H1 (cell line): ENCODE measurements at regions not wholly inside any gene's neighbourhood (a gene's known extent, or its start where the extent isn't known, plus 50 kb on each side); places are given as distances from the start of the nearest gene placed in this dataset.

Experiments used
- CTCF ChIA-PET: fragments of 300-600 bp; sonication (Branson Sonifier 250); formaldehyde crosslinking; loops from one replicate; lab custom pipeline; 2021; ENCODE audit not compliant: partially characterized antibody; lab: Charles Lee
- POLR2A ChIA-PET: fragments of 300-600 bp; sonication (Branson Sonifier 250); formaldehyde crosslinking; loops from one replicate; lab custom pipeline; 2021; ENCODE audit warnings: inconsistent platforms; ENCODE audit not compliant: partially characterized antibody; lab: Charles Lee
- DNase-seq, 2 experiments: peaks; one replicate each; pipeline versions ENCODE4 v3.0.0 to v3.0.0-alpha.2; 2010 to 2022; ENCODE audit warnings: low spot score in 2 of 2, low read depth in 1 of 2, mixed read lengths in 1 of 2
- FAIRE-seq: peaks from 2 replicates; lab custom pipeline; 2011; peaks lifted over from hg19 to GRCh38; lab: Jason Lieb, UNC
- H2AFZ ChIP-seq: 2 replicates; pipeline ENCODE4 v1.8.1; 2012; ENCODE audit warnings: low read length, inconsistent platforms
- H2AK5ac ChIP-seq: 2 replicates; pipeline ENCODE4 v1.6.1; 2013; ENCODE audit warnings: low read depth, low read length
- H2BK120ac ChIP-seq: replicated peaks from 2 replicates; pipeline ENCODE3; 2013; ENCODE audit warnings: low read depth, low read length, inconsistent platforms
- H2BK12ac ChIP-seq: 2 replicates; pipeline ENCODE4 v1.6.1; 2013; ENCODE audit warnings: low read depth, low read length
- H2BK15ac ChIP-seq: 2 replicates; pipeline ENCODE4 v1.6.1; 2013; ENCODE audit warnings: low read length
- H2BK20ac ChIP-seq: 2 replicates; pipeline ENCODE4 v1.6.1; 2013; ENCODE audit warnings: low read length
- H2BK5ac ChIP-seq: 2 replicates; pipeline ENCODE4 v1.6.1; 2013; ENCODE audit warnings: low read depth, low read length
- H3K14ac ChIP-seq: 2 replicates; pipeline ENCODE4 v1.6.1; 2013; ENCODE audit warnings: inconsistent platforms; ENCODE audit not compliant: insufficient read length
- H3K18ac ChIP-seq: 2 replicates; pipeline ENCODE4 v1.6.1; 2013; ENCODE audit warnings: low read length; ENCODE audit errors: extremely low read depth
- H3K23ac ChIP-seq: 2 replicates; pipeline ENCODE4 v1.6.1; 2013; ENCODE audit warnings: inconsistent platforms; ENCODE audit not compliant: insufficient read length
- H3K23me2 ChIP-seq: 2 replicates; pipeline ENCODE4 v1.6.1; 2013; ENCODE audit warnings: low read depth, low read length
- H3K27ac ChIP-seq: 2 replicates; pipeline ENCODE4 v1.6.1; 2011; ENCODE audit warnings: low read depth, low read length, inconsistent platforms
- H3K27me3 ChIP-seq, 4 experiments: replicated peaks in 1 of 4; 1 replicate in 1 of 4; 2 replicates in 3 of 4; pipeline versions ENCODE4 v1.6.1 to v1.8.1; 2011 to 2013; ENCODE audit warnings: low read length in 3 of 4, mild to moderate bottlenecking in 3 of 4, inconsistent platforms in 2 of 4, mixed read lengths in 2 of 4, moderate library complexity in 1 of 4; ENCODE audit not compliant: control insufficient read depth in 3 of 4, insufficient read depth in 3 of 4; ENCODE audit errors: extremely low read depth in 1 of 4
- H3K36me3 ChIP-seq, 4 experiments: 2 replicates each; pipeline versions ENCODE4 v1.6.1 to v1.8.1; 2011 to 2013; ENCODE audit warnings: mild to moderate bottlenecking in 4 of 4, low read length in 3 of 4, moderate library complexity in 2 of 4, control low read depth in 1 of 4, inconsistent platforms in 1 of 4; ENCODE audit not compliant: insufficient read depth in 4 of 4, control insufficient read depth in 2 of 4
- H3K4ac ChIP-seq: replicated peaks from 2 replicates; pipeline ENCODE3; 2013; ENCODE audit warnings: low read length, low read depth, mixed read lengths, inconsistent platforms; ENCODE audit not compliant: insufficient read length
- H3K4me1 ChIP-seq, 4 experiments: replicated peaks in 1 of 4; 1 replicate in 1 of 4; 2 replicates in 3 of 4; pipeline versions ENCODE4 v1.6.1 to v1.8.1; 2011 to 2013; ENCODE audit warnings: low read length in 3 of 4, inconsistent platforms in 2 of 4, mixed read lengths in 1 of 4; ENCODE audit not compliant: insufficient read depth in 4 of 4, control insufficient read depth in 3 of 4
- H3K4me2 ChIP-seq, 2 experiments: 2 replicates each; pipeline versions ENCODE4 v1.6.1 to v1.8.1; 2011 to 2013; ENCODE audit warnings: low read depth in 2 of 2, low read length in 2 of 2, control low read depth in 1 of 2, inconsistent platforms in 1 of 2, mild to moderate bottlenecking in 1 of 2; ENCODE audit not compliant: insufficient read depth in 1 of 2
- H3K4me3 ChIP-seq, 4 experiments: fragments of 200-600, 300-600 bp in 1 of 4; sonication (generic), shearing (Covaris generic), sonication (Bioruptor Twin) in 1 of 4; 2 replicates each; pipeline versions ENCODE4 v1.5.1 to v1.8.1; 2011 to 2016; ENCODE audit warnings: low read length in 4 of 4, low read depth in 3 of 4, control low read depth in 2 of 4, inconsistent platforms in 2 of 4, mild to moderate bottlenecking in 2 of 4, mixed read lengths in 1 of 4, moderate library complexity in 1 of 4; ENCODE audit not compliant: insufficient read depth in 2 of 4; ENCODE audit errors: extremely low read depth in 1 of 4
- H3K56ac ChIP-seq: replicated peaks from 2 replicates; pipeline ENCODE3; 2013; ENCODE audit warnings: low read depth, mild to moderate bottlenecking, mixed read lengths, low read length, inconsistent platforms; ENCODE audit not compliant: insufficient read length
- H3K79me1 ChIP-seq: 2 replicates; pipeline ENCODE4 v1.6.1; 2013; ENCODE audit warnings: low read depth, low read length, control low read depth
- H3K79me2 ChIP-seq, 2 experiments: 2 replicates each; pipeline versions ENCODE4 v1.6.1 to v1.8.1; 2012 to 2013; ENCODE audit warnings: low read length in 2 of 2, mild to moderate bottlenecking in 2 of 2, inconsistent platforms in 1 of 2; ENCODE audit not compliant: insufficient read depth in 2 of 2, control insufficient read depth in 1 of 2
- H3K9ac ChIP-seq, 4 experiments: replicated peaks in 1 of 4; 1 replicate in 1 of 4; 2 replicates in 3 of 4; pipeline versions ENCODE4 v1.6.1 to v1.8.1; 2011 to 2013; ENCODE audit warnings: low read depth in 3 of 4, low read length in 3 of 4, control low read depth in 2 of 4, mild to moderate bottlenecking in 2 of 4, moderate library complexity in 2 of 4, inconsistent platforms in 1 of 4; ENCODE audit errors: extremely low read depth in 1 of 4
- H3K9me3 ChIP-seq, 2 experiments: 2 replicates each; pipeline versions ENCODE4 v1.6.1 to v1.8.1; 2012 to 2013; ENCODE audit warnings: mild to moderate bottlenecking in 2 of 2, moderate library complexity in 2 of 2, control low read depth in 1 of 2, inconsistent platforms in 1 of 2, low read depth in 1 of 2, low read length in 1 of 2, mixed read lengths in 1 of 2; ENCODE audit not compliant: insufficient read depth in 2 of 2
- H4K20me1 ChIP-seq, 2 experiments: replicated peaks in 1 of 2; 2 replicates each; pipeline versions ENCODE3 to v1.8.1; 2011 to 2013; ENCODE audit warnings: inconsistent platforms in 2 of 2, low read length in 2 of 2, mild to moderate bottlenecking in 1 of 2; ENCODE audit not compliant: insufficient read depth in 2 of 2, control insufficient read depth in 1 of 2
- H4K5ac ChIP-seq: 2 replicates; pipeline ENCODE4 v1.6.1; 2013; ENCODE audit warnings: low read length, low read depth, mixed read lengths, inconsistent platforms; ENCODE audit not compliant: insufficient read length
- H4K8ac ChIP-seq: 2 replicates; pipeline ENCODE4 v1.8.0; 2013; ENCODE audit warnings: mild to moderate bottlenecking, moderate library complexity, low read length, inconsistent platforms; ENCODE audit not compliant: insufficient read depth; ENCODE audit errors: extremely low read depth
- H4K91ac ChIP-seq: replicated peaks from 2 replicates; pipeline ENCODE3; 2013; ENCODE audit warnings: low read length, mixed read lengths, inconsistent platforms; ENCODE audit not compliant: insufficient read length
- HDAC6 ChIP-seq: IDR thresholded peaks from one replicate; pipeline ENCODE4 v1.7.1; 2012; ENCODE audit warnings: low read depth, mild to moderate bottlenecking, inconsistent platforms, low read length, moderate library complexity
- WGBS, 2 experiments: shearing (Covaris generic) in 1 of 2; methylation state at CpG; one replicate each; pipeline versions ENCODE4 v1.1.6 to v1.1.7; 2013 to 2015; ENCODE audit warnings: low lambda C conversion rate in 2 of 2, mixed read lengths in 2 of 2, inconsistent platforms in 1 of 2, low coverage in 1 of 2, missing lambda C conversion rate in 1 of 2; ENCODE audit not compliant: insufficient replicate concordance in 2 of 2, insufficient coverage in 1 of 2, insufficient read length in 1 of 2; ENCODE audit errors: extremely low coverage in 1 of 2, missing lambda C conversion rate in 1 of 2; 5-methylcytosine and 5-hydroxymethylcytosine counted together

DNA sequence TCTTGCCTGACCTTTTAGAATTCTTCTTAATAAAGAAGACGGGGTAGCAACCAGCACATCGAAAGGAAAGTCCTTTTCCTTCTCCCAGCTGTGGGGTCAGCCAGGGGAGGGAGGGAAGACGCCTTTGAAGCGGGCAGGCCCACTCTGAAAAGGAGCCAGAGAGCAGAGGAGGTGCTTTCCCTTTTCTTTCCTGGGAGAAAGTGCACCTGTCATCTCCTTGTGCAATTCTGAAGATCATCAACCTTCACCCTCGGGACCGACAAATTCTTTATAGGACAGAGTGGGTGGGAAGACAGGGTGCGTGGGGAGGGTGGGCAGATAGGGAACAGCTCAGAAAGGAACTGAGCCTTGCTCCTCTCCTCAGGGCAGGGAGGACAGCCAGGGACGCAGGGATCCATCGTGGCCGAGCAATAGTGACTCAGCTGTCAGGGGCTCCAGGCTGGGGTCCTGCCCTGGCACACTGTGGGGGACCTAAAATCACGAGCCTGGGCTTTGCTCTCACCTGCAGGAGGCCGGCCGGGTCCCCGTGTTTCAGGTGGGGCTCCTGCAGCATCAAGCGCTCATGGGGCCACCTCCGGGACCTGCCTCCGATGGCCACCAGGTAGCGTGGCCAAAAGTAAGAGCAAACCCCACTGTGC, 141.0 kb downstream of the OLFM1 start:
- Histone ChIP-seq H4K5ac (no peak overlapping the region), H3K14ac (no peak overlapping the region), H3K79me1 (no peaks in the 10 kb centered on the region), H3K4me2 (no peak overlapping the region), H3K23ac (no peak overlapping the region), H2AFZ (no peak overlapping the region), H3K79me2 (no peaks in the 10 kb centered on the region), H3K9me3 (peaks cover 0 to 3% of the 10 kb centered on the region in 2 experiments; a peak in 1 of 4 replicates), H4K8ac (0 out of 2 replicates have a peak overlapping the region, but pooled peaks have one; percentile 62), H3K4ac (no peak overlapping the region), H3K36me3 (no peaks in the 10 kb centered on the region; a peak in 1 of 8 replicates), H3K27me3 (no peaks in the 10 kb centered on the region; a peak in 1 of 7 replicates), H2BK12ac (no peak overlapping the region), H3K27ac (no peak overlapping the region), H2AK5ac (no peak overlapping the region), H2BK15ac (0 out of 2 replicates have a peak overlapping the region, but pooled peaks have one; percentile 72), H3K4me3 (no peak overlapping the region), H3K18ac (no peak overlapping the region), H3K4me1 (peaks cover 0 to 7% (median 3%) of the 10 kb centered on the region in 4 experiments; a peak in 4 of 7 replicates), H3K56ac (no peak overlapping the region), H3K9ac (no peak overlapping the region), H4K91ac (peak overlapping the region; percentile 38), H2BK20ac (no peak overlapping the region), H2BK5ac (no peak overlapping the region), H3K23me2 (peaks cover 9% of the 10 kb centered on the region), H4K20me1 (peaks cover 0 to 11% of the 10 kb centered on the region in 2 experiments), H2BK120ac (no peak overlapping the region)
- CTCF ChIA-PET: interaction anchor here (0.9 to 1.5 kb wide), 5 partner anchors 10 to 184 kb away, joined by 3 to 9 read pairs (median 3); no protein-coding TSS in a partner anchor
- DNase-seq (no peak), FAIRE-seq (no peak)
- WGBS, 2 experiments: 93% methylated on average over 15 of the region's 18 CpGs; no CpG with 5 or more reads in 1 of the 2 experiments
- POLR2A ChIA-PET: no interaction called here
- no peak for TF ChIP-seq HDAC6
